ENCODE measurements at regions not wholly inside any gene's neighbourhood (a gene's known extent, or its start where the extent isn't known, plus 50 kb on each side); places are given as distances from the start of the nearest gene placed in this dataset.
"Not testable (repeated sequence)": the region's sequence is repeated elsewhere in the genome, so short reads cannot be mapped to it uniquely, and the experiment has no call there.

- H3K4me3 ChIP-seq (ENCODE audit: low read length), result no peak overlapping the region
- DNase-seq (ENCODE audit: low read depth, low spot score), result no peak
Measured at GRCh38 chr2:183426825-183427224, 302.6 kb downstream of the NUP35 start.

DNA sequence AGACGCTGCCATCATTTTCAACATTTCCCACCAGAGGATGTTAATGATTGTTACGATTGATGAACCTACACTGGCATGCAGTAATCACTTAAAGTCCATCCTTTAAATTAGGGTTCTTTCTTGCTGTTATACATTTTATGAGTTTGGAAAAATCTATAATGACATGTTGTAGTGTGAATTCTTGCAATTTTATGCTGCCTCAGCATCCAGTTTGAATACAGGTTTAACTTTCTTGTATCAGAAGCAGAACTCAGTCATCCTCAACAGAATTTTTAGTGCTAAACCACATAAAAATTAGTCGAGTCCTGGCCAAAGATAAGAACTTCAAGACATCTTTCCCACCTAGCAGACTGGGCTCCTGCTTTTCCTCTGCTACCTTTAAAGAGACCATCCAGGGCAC is 303.3 kb downstream of the NUP35 start:
- H3K4me3 ChIP-seq (ENCODE audit: low read length), result no peak overlapping the region
- DNase-seq (ENCODE audit: low read depth, low spot score), result no peak

DNA sequence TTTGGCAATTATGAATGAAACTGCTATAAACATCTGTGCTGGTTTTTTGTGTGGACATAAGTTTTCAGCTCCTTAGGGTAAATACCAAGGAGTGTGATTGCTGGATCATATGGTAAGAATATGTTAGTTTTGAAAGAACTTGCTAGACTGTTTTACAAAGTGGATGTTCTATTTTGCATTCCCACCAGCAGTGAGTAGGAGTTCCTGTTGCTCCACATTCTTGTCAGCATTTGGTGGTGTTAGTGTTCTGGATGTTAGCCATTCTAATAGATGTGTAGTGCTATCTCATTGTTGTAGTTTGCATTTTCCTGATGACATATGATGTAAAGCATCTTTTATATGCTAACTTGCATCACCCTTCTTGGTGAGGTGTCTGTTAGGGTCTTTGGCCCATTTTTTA is 304.6 kb downstream of the NUP35 start:
- no peak for DNase-seq (ENCODE audit: low read depth, low spot score)
- no peak overlapping the region for H3K4me3 ChIP-seq (ENCODE audit: low read length)

- no peak for DNase-seq (ENCODE audit: low read depth, low spot score)
- no peak overlapping the region for H3K4me3 ChIP-seq (ENCODE audit: low read length)
Measured at GRCh38 chr2:183438541-183438940, 314.3 kb downstream of the NUP35 start.

DNA sequence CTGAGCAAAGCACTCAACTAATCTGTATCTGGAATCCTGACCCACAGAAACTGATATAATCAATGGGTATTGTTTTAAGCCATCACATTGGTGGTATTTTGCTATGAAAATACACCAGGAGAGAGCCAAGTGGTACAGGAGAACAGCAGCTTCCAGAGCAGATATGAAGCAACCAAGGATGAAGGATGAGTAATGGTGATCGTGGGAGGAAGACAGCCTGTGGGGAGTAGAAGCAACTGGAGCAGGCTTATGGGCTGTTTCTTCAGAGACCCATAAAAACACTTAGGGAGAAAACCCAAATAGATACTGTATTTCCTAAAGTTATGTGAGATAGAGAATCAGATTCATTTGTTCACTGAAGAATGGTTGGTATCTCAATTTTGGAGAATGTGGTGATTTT is 330.8 kb downstream of the NUP35 start:
- no peak for DNase-seq (ENCODE audit: low read depth, low spot score)
- no peak overlapping the region for H3K4me3 ChIP-seq (ENCODE audit: low read length)

GRCh38 chr2:183456177-183456576 is 331.9 kb downstream of the NUP35 start:
- no peak overlapping the region for H3K4me3 ChIP-seq (ENCODE audit: low read length)
- no peak for DNase-seq (ENCODE audit: low read depth, low spot score)

DNA sequence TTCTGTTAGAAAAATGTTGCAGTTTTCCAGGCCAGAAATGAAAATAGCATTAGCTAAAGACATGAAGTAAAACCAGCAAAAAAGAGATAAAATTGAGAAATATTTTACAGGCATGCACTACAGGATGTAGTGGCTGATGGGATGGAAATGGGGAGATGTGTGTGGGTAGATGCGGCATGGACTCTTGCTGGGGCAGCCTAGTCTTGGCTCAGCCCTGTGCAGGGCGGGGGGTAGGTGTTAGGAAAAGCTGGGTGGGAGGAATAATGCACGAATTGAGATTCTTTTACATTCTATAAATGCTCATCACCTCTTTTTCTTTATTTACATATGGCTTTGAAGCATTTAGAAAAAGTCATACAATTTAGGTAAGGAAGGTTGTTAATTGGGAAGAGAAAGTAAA is 334.2 kb downstream of the NUP35 start:
- DNase-seq (ENCODE audit: low read depth, low spot score), result no peak
- H3K4me3 ChIP-seq (ENCODE audit: low read length), result no peak overlapping the region

- DNase-seq (ENCODE audit: low read depth, low spot score), result no peak
- H3K4me3 ChIP-seq (ENCODE audit: low read length), result no peak overlapping the region
Measured at GRCh38 chr2:183459466-183459865, 335.2 kb downstream of the NUP35 start.

GRCh38 chr2:183463821-183464220 is 339.6 kb downstream of the NUP35 start:
- no peak for DNase-seq (ENCODE audit: low read depth, low spot score)
- no peak overlapping the region for H3K4me3 ChIP-seq (ENCODE audit: low read length)

DNA sequence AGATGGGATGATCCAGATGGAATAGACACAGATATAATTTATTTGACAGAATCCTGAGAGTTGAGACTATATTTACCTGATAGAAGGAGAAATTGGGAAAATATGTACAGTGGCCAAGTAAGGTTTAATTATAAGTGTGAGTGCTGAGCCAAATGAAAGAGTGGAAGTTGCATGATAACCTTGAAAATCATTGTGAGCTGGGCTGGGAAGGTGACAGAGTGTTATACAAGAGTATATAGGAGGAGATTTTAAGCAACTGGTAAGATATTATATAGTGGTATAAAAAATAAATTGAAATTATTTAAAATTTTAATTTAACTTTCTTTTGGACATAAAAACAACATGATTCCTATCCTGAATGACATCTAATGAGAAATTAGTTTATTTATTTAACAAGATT is 340.8 kb downstream of the NUP35 start:
- DNase-seq (ENCODE audit: low read depth, low spot score), result no peak
- H3K4me3 ChIP-seq (ENCODE audit: low read length), result no peak overlapping the region

DNA sequence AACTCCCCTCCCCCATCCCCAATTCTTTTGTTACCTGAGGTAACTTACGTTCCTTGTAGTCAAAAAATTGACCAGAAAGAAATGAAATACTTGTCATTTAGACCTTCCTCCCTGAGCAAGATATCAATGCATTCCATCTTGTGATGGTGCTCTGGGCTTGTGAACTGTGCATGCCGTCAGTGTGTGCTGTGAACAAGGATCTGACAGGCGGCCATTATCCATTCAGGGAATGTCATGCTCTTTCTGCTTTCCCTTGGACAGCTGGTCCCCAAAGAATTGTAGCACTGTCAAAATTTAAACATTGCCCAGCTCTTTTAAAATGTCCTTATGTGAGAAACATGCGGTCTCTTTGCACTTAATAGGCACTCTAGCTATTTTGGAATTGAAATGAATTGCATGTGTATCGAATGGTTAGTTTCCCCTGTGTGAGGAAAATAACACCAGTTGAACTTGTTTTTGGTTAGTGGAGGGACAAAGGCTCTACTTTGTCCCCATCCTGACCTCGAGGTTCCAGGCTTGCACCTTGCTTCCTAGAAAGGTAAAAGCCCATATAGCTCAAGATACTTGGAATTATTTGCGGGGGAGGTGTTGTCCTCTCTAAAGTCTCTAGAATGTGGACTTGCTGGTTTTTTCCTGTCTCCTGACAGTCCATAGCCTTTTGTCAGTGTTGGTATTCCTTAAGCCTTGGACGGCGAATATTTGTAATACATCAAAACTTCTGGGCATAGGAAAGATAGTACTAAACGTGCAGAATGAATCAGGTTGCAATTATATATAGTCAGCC is 350.9 kb downstream of the NUP35 start:
- no peak for DNase-seq (ENCODE audit: low read depth, low spot score)
- no peak overlapping the region for H3K4me3 ChIP-seq (ENCODE audit: low read length)

GRCh38 chr2:183476490-183476889 is 352.2 kb downstream of the NUP35 start:
- DNase-seq (ENCODE audit: low read depth, low spot score), result no peak

GRCh38 chr2:183477296-183477695 is 353.1 kb downstream of the NUP35 start:
- no peak overlapping the region for H3K4me3 ChIP-seq (ENCODE audit: low read length)
- DNase-seq (ENCODE audit: low read depth, low spot score), result no peak

More at GRCh38 chr2:183476490-183476889, 352.2 kb downstream of the NUP35 start:
- H3K4me3 ChIP-seq (ENCODE audit: low read length), result no peak overlapping the region

GRCh38 chr2:183478941-183479595 is 354.8 kb downstream of the NUP35 start:
- H3K4me3 ChIP-seq (ENCODE audit: low read length); DNase-seq (ENCODE audit: low read depth, low spot score): not testable (repeated sequence)

GRCh38 chr2:183487326-183487725 is 363.1 kb downstream of the NUP35 start:
- DNase-seq (ENCODE audit: low read depth, low spot score), result no peak
- H3K4me3 ChIP-seq (ENCODE audit: low read length), result no peak overlapping the region

DNA sequence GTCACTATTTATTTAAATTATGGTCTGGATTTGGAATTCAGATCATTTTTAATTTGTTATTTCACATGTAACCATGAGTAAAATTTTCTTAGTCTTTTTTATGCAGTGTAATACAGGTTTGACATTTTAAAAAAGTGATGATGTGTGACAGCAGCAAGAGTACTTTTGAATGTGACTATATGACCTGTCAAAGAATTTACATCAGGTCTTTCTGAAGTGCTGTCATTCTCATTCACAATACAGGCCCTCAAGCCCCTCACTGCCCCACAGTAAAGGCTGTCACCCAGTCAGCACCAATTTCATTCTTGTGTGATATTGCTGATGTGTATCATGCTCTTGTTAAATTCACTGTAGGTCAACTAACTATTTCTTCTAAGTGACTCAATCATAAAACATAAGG is 364.2 kb downstream of the NUP35 start:
- no peak overlapping the region for H3K4me3 ChIP-seq (ENCODE audit: low read length)
- no peak for DNase-seq (ENCODE audit: low read depth, low spot score)

GRCh38 chr2:183490489-183490888 is 366.2 kb downstream of the NUP35 start:
- no peak for DNase-seq (ENCODE audit: low read depth, low spot score)
- no peak overlapping the region for H3K4me3 ChIP-seq (ENCODE audit: low read length)

DNA sequence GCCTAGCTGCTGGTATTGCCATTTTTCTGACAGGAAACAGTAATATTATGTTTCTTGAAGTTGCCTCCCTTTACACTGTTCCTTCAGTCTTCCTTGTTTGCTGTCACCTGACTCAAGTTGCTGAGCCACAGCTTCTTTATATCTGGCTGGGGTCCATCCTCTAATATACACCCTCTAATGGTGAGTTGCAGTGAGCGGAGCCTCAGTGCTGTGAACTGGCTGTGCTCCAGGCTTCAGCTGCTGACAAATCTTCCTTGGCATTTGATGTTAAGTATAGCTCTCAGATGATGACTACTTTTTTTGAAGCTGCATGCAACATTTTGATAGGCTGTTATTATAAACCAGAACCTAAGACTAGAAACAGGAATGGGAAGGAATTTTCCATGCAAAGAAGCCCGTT is 366.7 kb downstream of the NUP35 start:
- no peak for DNase-seq (ENCODE audit: low read depth, low spot score)
- H3K4me3 ChIP-seq (ENCODE audit: low read length), result no peak overlapping the region

- DNase-seq (ENCODE audit: low read depth, low spot score), result no peak
- no peak overlapping the region for H3K4me3 ChIP-seq (ENCODE audit: low read length)
Measured at GRCh38 chr2:183493040-183493439, 368.8 kb downstream of the NUP35 start.

GRCh38 chr2:183495079-183495478 is 370.8 kb downstream of the NUP35 start:
- H3K4me3 ChIP-seq (ENCODE audit: low read length), result no peak overlapping the region
- no peak for DNase-seq (ENCODE audit: low read depth, low spot score)
